ENCODE measurements at regions not wholly inside any gene's neighbourhood (a gene's known extent, or its start where the extent isn't known, plus 50 kb on each side); places are given as distances from the start of the nearest gene placed in this dataset.

GRCh38 chr20:39108746-39109145, 146.6 kb downstream of the DHX35 start:
- in situ Hi-C loops (cut with HindIII; ENCODE audit: low sequenced_read_pairs), result no loop called here

DNA sequence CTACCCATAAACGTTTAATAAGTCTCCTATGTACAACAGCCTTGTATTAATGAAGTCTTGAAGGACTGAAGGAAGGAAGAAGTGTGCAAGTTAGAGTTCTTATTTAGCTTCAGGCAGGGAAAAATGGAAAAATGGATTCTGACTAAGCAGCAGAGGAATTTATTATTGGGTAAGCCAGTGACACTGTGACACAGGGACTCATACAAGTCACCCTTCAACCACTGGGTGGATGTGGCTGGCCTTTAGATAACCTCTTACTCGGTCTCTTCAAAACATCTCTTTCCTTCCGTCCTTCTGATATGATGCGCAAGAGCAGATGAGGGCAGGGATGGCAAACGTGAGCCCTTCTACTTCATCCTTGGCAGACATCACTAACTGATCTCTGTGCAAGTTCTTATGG, 145.6 kb downstream of the DHX35 start:
- in situ Hi-C loops (cut with HindIII; ENCODE audit: low sequenced_read_pairs), result no loop called here

- in situ Hi-C loops (cut with HindIII; ENCODE audit: low sequenced_read_pairs), result no loop called here
These were observed 144.6 kb downstream of the DHX35 start for GRCh38 chr20:39106791-39107190.

DNA sequence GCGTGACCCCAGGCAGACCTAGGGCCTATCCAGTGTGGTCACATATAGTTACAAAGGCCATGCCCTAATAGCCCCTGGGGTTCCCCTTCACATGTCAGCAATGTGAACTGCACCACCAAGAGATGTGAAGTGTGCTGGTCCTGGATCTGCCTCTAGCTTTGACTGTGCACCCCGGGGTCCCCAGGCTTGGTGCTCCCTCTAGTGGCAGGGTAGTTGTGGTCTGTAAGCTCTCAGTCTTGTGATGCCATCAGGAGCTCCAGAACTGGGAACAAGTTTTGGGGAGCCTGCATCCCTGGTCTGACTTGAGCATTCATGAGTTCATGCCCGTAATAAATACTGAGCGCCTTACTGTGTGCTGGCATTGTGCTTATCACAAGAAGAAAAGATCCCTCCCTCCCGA, 143.4 kb downstream of the DHX35 start:
- in situ Hi-C loops (cut with HindIII; ENCODE audit: low sequenced_read_pairs), result no loop called here

- in situ Hi-C loops (cut with HindIII; ENCODE audit: low sequenced_read_pairs), result no loop called here
These were observed 141.6 kb downstream of the DHX35 start for GRCh38 chr20:39103732-39104131.

- in situ Hi-C loops (cut with HindIII; ENCODE audit: low sequenced_read_pairs), result no loop called here
These were observed 141.2 kb downstream of the DHX35 start for GRCh38 chr20:39103305-39103704.

GRCh38 chr20:39101895-39102294, 139.8 kb downstream of the DHX35 start:
- in situ Hi-C loops (cut with HindIII; ENCODE audit: low sequenced_read_pairs), result no loop called here

GRCh38 chr20:39100691-39101090, 138.5 kb downstream of the DHX35 start:
- in situ Hi-C loops (cut with HindIII; ENCODE audit: low sequenced_read_pairs), result no loop called here

DNA sequence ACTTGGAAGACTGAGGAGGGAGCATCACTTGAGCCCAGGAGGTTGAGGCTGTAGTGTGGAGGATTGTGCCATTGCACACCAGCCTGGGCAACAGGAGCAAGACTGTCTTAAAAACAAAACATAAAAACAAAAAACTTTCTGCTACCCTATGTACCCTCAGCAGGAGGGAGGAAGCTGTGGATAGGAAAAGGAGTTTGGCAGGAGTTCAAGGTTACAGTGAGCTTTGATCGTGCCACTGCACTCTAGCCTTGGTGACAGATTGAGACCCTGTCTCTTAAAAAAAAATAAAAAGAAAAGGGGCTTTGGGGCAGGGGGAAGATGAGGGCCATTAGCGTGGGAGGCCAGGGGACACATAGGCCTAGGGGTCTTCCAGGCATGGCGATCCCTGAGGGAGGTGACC, 135.7 kb downstream of the DHX35 start:
- in situ Hi-C loops (cut with HindIII; ENCODE audit: low sequenced_read_pairs), result no loop called here

- in situ Hi-C loops (cut with HindIII; ENCODE audit: low sequenced_read_pairs), result no loop called here
These were observed 133.7 kb downstream of the DHX35 start for GRCh38 chr20:39095870-39096269.

DNA sequence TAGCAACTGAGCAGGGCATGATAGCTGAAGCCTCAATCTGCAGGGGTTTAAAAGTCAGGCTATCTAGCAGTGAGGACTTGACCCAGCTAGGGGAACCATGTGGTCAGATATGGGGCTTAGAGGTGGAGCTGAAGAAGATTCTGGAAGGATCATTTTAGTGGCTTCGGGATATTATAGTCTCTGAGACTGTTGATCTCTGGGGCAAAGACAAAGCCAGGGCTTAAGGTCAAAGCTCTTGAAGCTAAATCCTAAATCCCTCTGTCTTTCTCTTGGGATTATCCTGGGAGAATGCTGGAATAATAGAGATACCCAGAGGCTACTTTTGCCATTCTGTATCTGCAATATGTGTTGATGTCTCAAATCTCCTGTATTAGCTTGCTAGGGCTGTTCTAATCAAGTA, 132.2 kb downstream of the DHX35 start:
- in situ Hi-C loops (cut with HindIII; ENCODE audit: low sequenced_read_pairs), result no loop called here

DNA sequence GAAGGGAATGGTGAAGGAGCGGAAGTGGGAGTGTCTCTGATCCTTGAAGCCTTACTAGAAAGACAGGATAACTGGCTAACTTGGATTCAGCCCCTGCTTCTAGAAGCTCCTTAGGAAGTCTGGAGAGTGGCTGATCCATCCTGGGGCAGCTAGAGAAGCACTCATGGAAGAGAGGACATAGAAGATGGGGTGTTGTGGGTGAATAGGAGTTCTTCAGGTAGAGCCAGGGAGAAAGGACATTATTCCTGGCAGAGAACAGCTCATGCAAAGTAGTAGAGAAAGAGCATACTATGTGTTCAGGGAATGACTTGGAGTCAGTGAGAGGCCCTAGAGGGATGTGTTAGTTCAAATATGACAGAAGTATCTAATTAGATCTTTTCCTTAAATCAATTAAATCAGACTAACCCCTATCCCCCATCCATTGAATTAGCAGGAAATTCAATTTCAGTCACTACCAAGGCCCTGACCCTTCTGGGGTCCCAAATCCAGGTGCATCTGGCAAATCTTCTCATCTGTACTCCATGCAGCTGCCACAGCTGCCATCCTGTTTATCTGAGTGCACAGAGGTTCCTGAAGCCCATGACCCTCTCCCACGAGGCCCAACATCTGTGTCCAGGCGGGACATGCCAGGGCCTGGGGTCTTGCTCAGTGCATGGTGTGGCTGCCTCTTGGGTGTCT, 130.7 kb downstream of the DHX35 start:
- in situ Hi-C loops (cut with HindIII; ENCODE audit: low sequenced_read_pairs), result no loop called here

GRCh38 chr20:39090906-39091305, 128.8 kb downstream of the DHX35 start:
- in situ Hi-C loops (cut with HindIII; ENCODE audit: low sequenced_read_pairs), result no loop called here

GRCh38 chr20:39089797-39090196, 127.7 kb downstream of the DHX35 start:
- in situ Hi-C loops (cut with HindIII; ENCODE audit: low sequenced_read_pairs), result no loop called here

Measured in DLD1 (cell line).